Fibroblast of lung (primary cell): ENCODE measurements at regions not wholly inside any gene's neighbourhood (a gene's known extent, or its start where the extent isn't known, plus 50 kb on each side); places are given as distances from the start of the nearest gene placed in this dataset.

ENCODE experiments used
- DNase-seq, 2 donors: peaks; one replicate each; pipeline versions ENCODE4 v3.0.0 to v3.0.0-alpha.2; 2010; ENCODE audit warnings: low read depth in 2 of 2
- H2AFZ ChIP-seq: 2 replicates; pipeline ENCODE4 v1.5.1; 2012; ENCODE audit warnings: low read length, control low read depth, inconsistent platforms
- H3K27ac ChIP-seq: 2 replicates; pipeline ENCODE4 v1.5.1; 2011; ENCODE audit warnings: low read length, control low read depth; ENCODE audit not compliant: insufficient read depth
- H3K27me3 ChIP-seq: 2 replicates; pipeline ENCODE4 v1.5.1; 2011; ENCODE audit warnings: mild to moderate bottlenecking, low read length; ENCODE audit not compliant: control insufficient read depth, insufficient read depth
- H3K36me3 ChIP-seq: 2 replicates; pipeline ENCODE4 v1.5.1; 2011; ENCODE audit warnings: low read length; ENCODE audit not compliant: control insufficient read depth, insufficient read depth
- H3K4me1 ChIP-seq: 2 replicates; pipeline ENCODE4 v1.5.1; 2011; ENCODE audit warnings: low read length; ENCODE audit not compliant: control insufficient read depth, insufficient read depth; ENCODE audit errors: extremely low read depth
- H3K4me2 ChIP-seq: 2 replicates; pipeline ENCODE4 v1.5.1; 2011; ENCODE audit warnings: low read length, control low read depth; ENCODE audit not compliant: insufficient read depth; ENCODE audit errors: extremely low read depth
- H3K4me3 ChIP-seq, 4 experiments: fragments of 200-600 bp in 1 of 4; sonication (generic) in 1 of 4; replicated peaks in 1 of 4; 2 replicates each; pipeline ENCODE4 v1.5.1; 2011 to 2016; ENCODE audit warnings: low read length in 4 of 4, low read depth in 3 of 4, mild to moderate bottlenecking in 3 of 4, control low read depth in 2 of 4, inconsistent platforms in 1 of 4, mixed read lengths in 1 of 4; ENCODE audit not compliant: insufficient read depth in 1 of 4; ENCODE audit errors: control extremely low read depth in 1 of 4
- H3K79me2 ChIP-seq: 2 replicates; pipeline ENCODE4 v1.5.1; 2012; ENCODE audit warnings: mild to moderate bottlenecking, low read length, inconsistent platforms; ENCODE audit not compliant: control insufficient read depth, insufficient read depth
- H3K9ac ChIP-seq: 2 replicates; pipeline ENCODE4 v1.5.1; 2011; ENCODE audit warnings: mild to moderate bottlenecking, low read length, control low read depth; ENCODE audit not compliant: insufficient read depth
- H3K9me3 ChIP-seq: 2 replicates; pipeline ENCODE4 v1.5.1; 2012; ENCODE audit warnings: low read depth, low read length; ENCODE audit not compliant: control insufficient read depth, insufficient read depth
- H4K20me1 ChIP-seq: 2 replicates; pipeline ENCODE4 v1.5.1; 2011; ENCODE audit warnings: low read length; ENCODE audit not compliant: control insufficient read depth, insufficient read depth; ENCODE audit errors: extremely low read depth
- CTCF ChIP-seq, 2 donors: IDR thresholded peaks in 1 of 2; conservative IDR thresholded peaks in 1 of 2; 1 replicate in 1 of 2; 2 replicates in 1 of 2; pipeline ENCODE4 v1.5.1; 2011 to 2012; ENCODE audit warnings: low read length in 2 of 2, control low read depth in 1 of 2, inconsistent platforms in 1 of 2, low read depth in 1 of 2, mild to moderate bottlenecking in 1 of 2
- EZH2 ChIP-seq: IDR thresholded peaks from 2 replicates; pipeline ENCODE4 v1.5.1; 2012; ENCODE audit warnings: low read length, control low read depth, mild to moderate bottlenecking; ENCODE audit errors: missing control alignments

- Histone ChIP-seq H3K27me3 (no peaks in the 10 kb centered on the region), H3K9ac (no peak overlapping the region), H3K79me2 (no peaks in the 10 kb centered on the region), H3K4me1 (no peaks in the 10 kb centered on the region), H3K27ac (no peak overlapping the region), H4K20me1 (no peaks in the 10 kb centered on the region), H3K4me2 (no peak overlapping the region), H3K4me3 (no peak overlapping the region), H2AFZ (no peak overlapping the region), H3K36me3 (no peaks in the 10 kb centered on the region), H3K9me3 (no peaks in the 10 kb centered on the region)
- TF ChIP-seq CTCF (conservative IDR thresholded peaks at IDR 0.05 in 1 of 2, IDR thresholded peaks at IDR 0.05 in 1 of 2; ENCODE audit: low read depth in 1 of 2, low read length in 2 of 2) = no peak
- no peak for TF ChIP-seq EZH2
- no peak for DNase-seq
Observed at GRCh38 chr14:94887591-94887990, 117.7 kb upstream of the GSC start.

- Histone ChIP-seq H3K79me2 (no peaks in the 10 kb centered on the region), H3K4me1 (no peaks in the 10 kb centered on the region), H3K27me3 (no peaks in the 10 kb centered on the region), H3K4me2 (no peak overlapping the region), H3K9ac (no peak overlapping the region), H3K4me3 (no peak overlapping the region), H3K36me3 (no peaks in the 10 kb centered on the region), H4K20me1 (no peaks in the 10 kb centered on the region), H3K9me3 (no peaks in the 10 kb centered on the region), H3K27ac (no peak overlapping the region), H2AFZ (no peak overlapping the region)
- TF ChIP-seq EZH2 (no peak), CTCF (conservative IDR thresholded peaks at IDR 0.05 in 1 of 2, IDR thresholded peaks at IDR 0.05 in 1 of 2; ENCODE audit: low read depth in 1 of 2, low read length in 2 of 2) (no peak)
- no peak for DNase-seq
Observed at GRCh38 chr14:94886931-94887330, 117.0 kb upstream of the GSC start.

- no peak overlapping the region for H3K4me3 ChIP-seq
- no peaks in the 10 kb centered on the region for H3K27me3 ChIP-seq
- no peaks in the 10 kb centered on the region for H3K36me3 ChIP-seq
- TF ChIP-seq EZH2 (no peak), CTCF (conservative IDR thresholded peaks at IDR 0.05 in 1 of 2, IDR thresholded peaks at IDR 0.05 in 1 of 2; ENCODE audit: low read depth in 1 of 2, low read length in 2 of 2) (no peak)
- no peaks in the 10 kb centered on the region for H3K9me3 ChIP-seq
- DNase-seq = no peak
- no peak overlapping the region for H3K4me2 ChIP-seq
- no peaks in the 10 kb centered on the region for H4K20me1 ChIP-seq
- no peak overlapping the region for H3K27ac ChIP-seq
- H3K4me1 ChIP-seq = no peaks in the 10 kb centered on the region
- H2AFZ ChIP-seq = no peak overlapping the region
- no peak overlapping the region for H3K9ac ChIP-seq
- H3K79me2 ChIP-seq = no peaks in the 10 kb centered on the region
Observed at GRCh38 chr14:94885481-94886155, 115.7 kb upstream of the GSC start.
